ENCODE measurements at regions not wholly inside any gene's neighbourhood (a gene's known extent, or its start where the extent isn't known, plus 50 kb on each side); places are given as distances from the start of the nearest gene placed in this dataset.

DNA sequence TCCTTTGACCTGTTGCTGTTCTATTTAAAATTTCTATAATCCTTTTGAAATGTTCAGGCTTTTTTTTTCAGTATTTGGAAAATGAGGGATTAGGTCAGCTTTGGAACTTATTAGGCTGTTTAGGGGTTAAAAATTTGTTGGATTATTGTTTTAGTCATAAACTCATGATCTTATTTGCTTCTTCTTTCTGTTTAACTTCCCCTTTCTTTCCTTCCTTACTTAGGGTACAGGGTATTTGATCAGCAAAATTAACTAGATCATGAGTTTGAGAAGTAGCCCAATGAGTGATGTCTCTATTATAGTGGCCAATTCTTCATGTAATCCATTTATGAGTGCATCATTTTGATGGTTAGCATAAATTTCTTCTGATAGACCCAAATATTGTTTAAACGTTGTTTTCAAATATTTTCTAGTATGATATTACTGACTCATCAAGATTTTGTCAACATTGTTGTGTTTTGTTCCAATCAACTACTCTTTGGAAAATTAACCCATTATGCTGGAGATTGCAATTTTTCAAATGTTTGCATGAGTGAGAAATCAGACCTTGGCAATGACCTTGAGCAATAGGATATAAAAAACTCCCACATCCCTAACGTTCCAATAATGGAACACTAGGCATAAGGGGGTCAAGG, 94.4 kb downstream of the OTOR start:
- H3K4me3 ChIP-seq (replicated peaks in 1 of 3; ENCODE audit: low read depth in 2 of 3, low read length in 3 of 3), result no peak overlapping the region
- H2AFZ ChIP-seq (ENCODE audit: insufficient read depth, low read depth, low read length, poor library complexity, severe bottlenecking), result no peak overlapping the region
- no peak overlapping the region for H3K4me2 ChIP-seq (replicated peaks; ENCODE audit: extremely low read depth, low read length, poor library complexity, severe bottlenecking)
- TF ChIP-seq, protein P1, sequence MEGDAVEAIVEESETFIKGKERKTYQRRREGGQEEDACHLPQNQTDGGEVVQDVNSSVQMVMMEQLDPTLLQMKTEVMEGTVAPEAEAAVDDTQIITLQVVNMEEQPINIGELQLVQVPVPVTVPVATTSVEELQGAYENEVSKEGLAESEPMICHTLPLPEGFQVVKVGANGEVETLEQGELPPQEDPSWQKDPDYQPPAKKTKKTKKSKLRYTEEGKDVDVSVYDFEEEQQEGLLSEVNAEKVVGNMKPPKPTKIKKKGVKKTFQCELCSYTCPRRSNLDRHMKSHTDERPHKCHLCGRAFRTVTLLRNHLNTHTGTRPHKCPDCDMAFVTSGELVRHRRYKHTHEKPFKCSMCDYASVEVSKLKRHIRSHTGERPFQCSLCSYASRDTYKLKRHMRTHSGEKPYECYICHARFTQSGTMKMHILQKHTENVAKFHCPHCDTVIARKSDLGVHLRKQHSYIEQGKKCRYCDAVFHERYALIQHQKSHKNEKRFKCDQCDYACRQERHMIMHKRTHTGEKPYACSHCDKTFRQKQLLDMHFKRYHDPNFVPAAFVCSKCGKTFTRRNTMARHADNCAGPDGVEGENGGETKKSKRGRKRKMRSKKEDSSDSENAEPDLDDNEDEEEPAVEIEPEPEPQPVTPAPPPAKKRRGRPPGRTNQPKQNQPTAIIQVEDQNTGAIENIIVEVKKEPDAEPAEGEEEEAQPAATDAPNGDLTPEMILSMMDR (IDR thresholded peaks at IDR 0.05), result no peak
- H4K20me1 ChIP-seq (ENCODE audit: insufficient read depth, low read length), result no peaks in the 10 kb centered on the region
- H3K36me3 Mint-ChIP-seq, result no peaks in the 10 kb centered on the region
- no peak overlapping the region for H3K9ac ChIP-seq (ENCODE audit: insufficient read depth, low read length, poor library complexity, severe bottlenecking)
- no peaks in the 10 kb centered on the region for H3K9me3 ChIP-seq (replicated peaks in 1 of 2; ENCODE audit: control insufficient read depth in 1 of 2, insufficient read depth in 1 of 2, low read length in 2 of 2)
- WGBS (ENCODE audit: insufficient coverage), result no CpG with 5 or more reads among the region's 2 CpGs
- H3K4me3 Mint-ChIP-seq, result no peak overlapping the region
- intact Hi-C loops (cut with micrococcal nuclease), result no loop called here
- H3K27ac ChIP-seq (ENCODE audit: low read depth in 1 of 2, low read length in 2 of 2), result no peak overlapping the region
- H3K36me3 ChIP-seq (replicated peaks in 1 of 2; ENCODE audit: control insufficient read depth in 1 of 2, insufficient read depth in 2 of 2, low read length in 2 of 2), result no peaks in the 10 kb centered on the region
- H3K79me2 ChIP-seq (ENCODE audit: insufficient read depth, low read length), result no peaks in the 10 kb centered on the region
- no peaks in the 10 kb centered on the region for H3K4me1 Mint-ChIP-seq
- DNase-seq, result no peak
- H3K27ac Mint-ChIP-seq, result no peak overlapping the region
- peaks cover 0 to 3% (median 0%) of the 10 kb centered on the region in 7 donors for H3K9me3 Mint-ChIP-seq
- H3K27me3 Mint-ChIP-seq (ENCODE audit: low read depth in 3 of 3), result no peaks in the 10 kb centered on the region
- no peaks in the 10 kb centered on the region for H3K27me3 ChIP-seq (ENCODE audit: control insufficient read depth in 2 of 2, insufficient read depth in 2 of 2, low read length in 2 of 2)
- H3K4me1 ChIP-seq (ENCODE audit: control insufficient read depth in 1 of 2, insufficient read depth in 2 of 2, low read length in 2 of 2), result no peaks in the 10 kb centered on the region

DNA sequence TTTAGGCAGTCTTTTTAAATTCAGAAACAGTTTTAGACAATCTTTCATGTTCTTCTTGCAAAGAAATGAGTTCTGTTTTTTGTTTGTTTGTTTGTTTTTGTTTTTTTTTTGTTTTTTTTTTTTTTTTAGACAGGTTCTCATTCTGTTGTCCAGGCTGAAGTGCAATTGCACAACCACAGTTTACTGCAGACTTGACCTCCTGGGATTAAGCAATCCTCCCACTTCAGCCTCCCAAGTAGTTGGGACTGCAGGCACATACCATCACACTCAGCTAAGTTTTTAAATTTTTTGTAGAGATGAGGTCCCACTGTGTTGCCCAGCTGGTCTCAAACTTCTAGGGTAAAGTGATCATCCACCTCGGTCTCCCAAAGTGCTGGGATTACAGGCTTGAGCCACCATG, 96.2 kb downstream of the OTOR start:
- Mint-ChIP-seq H3K27me3 (ENCODE audit: low read depth in 3 of 3) (peaks cover 0 to 1% (median 0%) of the 10 kb centered on the region in 3 donors), H3K36me3 (no peaks in the 10 kb centered on the region), H3K9me3 (peaks cover 0 to 3% (median 0%) of the 10 kb centered on the region in 7 donors), H3K4me3 (no peak overlapping the region), H3K27ac (no peak overlapping the region), H3K4me1 (no peaks in the 10 kb centered on the region)
- intact Hi-C loops (cut with micrococcal nuclease), result no loop called here
- Histone ChIP-seq H3K79me2 (ENCODE audit: insufficient read depth, low read length) (no peaks in the 10 kb centered on the region), H3K4me1 (ENCODE audit: control insufficient read depth in 1 of 2, insufficient read depth in 2 of 2, low read length in 2 of 2) (no peaks in the 10 kb centered on the region), H3K9ac (ENCODE audit: insufficient read depth, low read length, poor library complexity, severe bottlenecking) (no peak overlapping the region), H3K27ac (ENCODE audit: low read depth in 1 of 2, low read length in 2 of 2) (no peak overlapping the region), H3K36me3 (replicated peaks in 1 of 2; ENCODE audit: control insufficient read depth in 1 of 2, insufficient read depth in 2 of 2, low read length in 2 of 2) (no peaks in the 10 kb centered on the region), H3K27me3 (ENCODE audit: control insufficient read depth in 2 of 2, insufficient read depth in 2 of 2, low read length in 2 of 2) (no peaks in the 10 kb centered on the region), H4K20me1 (ENCODE audit: insufficient read depth, low read length) (no peaks in the 10 kb centered on the region), H2AFZ (ENCODE audit: insufficient read depth, low read depth, low read length, poor library complexity, severe bottlenecking) (no peak overlapping the region), H3K4me3 (replicated peaks in 1 of 3; ENCODE audit: low read depth in 2 of 3, low read length in 3 of 3) (no peak overlapping the region), H3K9me3 (replicated peaks in 1 of 2; ENCODE audit: control insufficient read depth in 1 of 2, insufficient read depth in 1 of 2, low read length in 2 of 2) (no peaks in the 10 kb centered on the region), H3K4me2 (replicated peaks; ENCODE audit: extremely low read depth, low read length, poor library complexity, severe bottlenecking) (no peak overlapping the region)
- TF ChIP-seq, protein P1 (IDR thresholded peaks at IDR 0.05), result no peak
- no CpG with 5 or more reads among the region's 1 CpG for WGBS (ENCODE audit: insufficient coverage)
- DNase-seq, result no peak

Data from CD14-positive monocyte (primary cell).